DMS 273 (cell line): ENCODE measurements at regions not wholly inside any gene's neighbourhood (a gene's known extent, or its start where the extent isn't known, plus 50 kb on each side); places are given as distances from the start of the nearest gene placed in this dataset.
A peak's percentile ranks its signal among the peaks of the same experiment; 100 is the strongest.

Experiments
- DNase-seq: peaks from one replicate; lab custom pipeline; 2025; ENCODE audit not compliant: unreplicated experiment; lab: John Stamatoyannopoulos, UW

DNA sequence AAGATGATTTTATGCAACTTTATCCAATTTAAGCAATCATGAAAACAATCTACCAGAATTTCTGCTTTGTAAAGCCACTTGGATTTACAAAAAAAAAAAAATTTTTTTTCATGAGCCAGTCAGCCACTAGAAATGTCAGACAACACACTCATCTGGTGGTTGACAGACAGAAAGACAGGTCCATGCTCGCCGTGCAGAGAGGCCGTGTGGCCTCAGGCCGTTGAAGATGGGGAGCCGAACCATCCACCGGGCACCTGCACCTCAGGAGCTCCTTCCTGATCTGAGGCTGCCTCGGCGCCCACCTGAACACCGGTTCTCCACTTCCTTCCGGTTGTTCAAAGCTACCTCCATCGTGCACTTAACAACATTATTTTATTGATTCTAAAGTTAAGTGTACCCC, 138.0 kb upstream of the IRX4 start:
- no peak for DNase-seq

DNA sequence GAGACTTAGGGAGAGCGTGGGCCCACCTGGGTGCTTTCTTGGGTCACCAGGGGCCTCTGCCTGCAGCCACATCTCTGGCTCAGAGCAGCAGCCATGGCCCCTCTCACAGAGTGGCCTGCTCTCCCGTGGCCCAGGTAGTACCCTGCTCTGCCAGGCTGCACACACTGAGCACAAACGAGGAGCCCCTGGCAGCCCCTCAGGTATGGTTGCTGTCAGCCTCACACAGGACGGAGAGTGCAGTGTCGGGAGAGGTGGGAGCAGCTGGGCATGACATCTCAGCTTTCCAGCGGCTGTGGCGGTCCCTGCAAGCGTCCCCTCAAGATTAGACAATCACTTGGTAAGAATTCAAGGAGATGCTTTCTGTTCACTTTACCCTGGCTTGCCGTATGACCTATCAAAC, 137.0 kb upstream of the IRX4 start:
- no peak for DNase-seq

DNA sequence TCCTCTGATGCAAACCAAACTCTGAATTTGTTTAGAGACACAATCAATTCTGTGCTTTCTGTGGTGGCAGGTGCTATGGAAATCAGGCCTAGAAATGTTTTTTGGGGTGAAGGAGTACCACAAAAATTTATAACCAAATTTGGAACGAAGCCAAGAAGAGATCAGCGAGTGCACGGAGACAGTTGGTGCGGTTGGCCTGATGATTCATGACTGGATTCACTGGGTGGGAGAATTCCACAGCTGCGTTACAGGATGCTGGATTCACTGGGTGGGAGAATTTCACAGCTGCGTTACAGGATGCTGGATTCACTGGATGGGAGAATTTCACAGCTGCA, 135.6 kb upstream of the IRX4 start:
- no peak for DNase-seq

DNA sequence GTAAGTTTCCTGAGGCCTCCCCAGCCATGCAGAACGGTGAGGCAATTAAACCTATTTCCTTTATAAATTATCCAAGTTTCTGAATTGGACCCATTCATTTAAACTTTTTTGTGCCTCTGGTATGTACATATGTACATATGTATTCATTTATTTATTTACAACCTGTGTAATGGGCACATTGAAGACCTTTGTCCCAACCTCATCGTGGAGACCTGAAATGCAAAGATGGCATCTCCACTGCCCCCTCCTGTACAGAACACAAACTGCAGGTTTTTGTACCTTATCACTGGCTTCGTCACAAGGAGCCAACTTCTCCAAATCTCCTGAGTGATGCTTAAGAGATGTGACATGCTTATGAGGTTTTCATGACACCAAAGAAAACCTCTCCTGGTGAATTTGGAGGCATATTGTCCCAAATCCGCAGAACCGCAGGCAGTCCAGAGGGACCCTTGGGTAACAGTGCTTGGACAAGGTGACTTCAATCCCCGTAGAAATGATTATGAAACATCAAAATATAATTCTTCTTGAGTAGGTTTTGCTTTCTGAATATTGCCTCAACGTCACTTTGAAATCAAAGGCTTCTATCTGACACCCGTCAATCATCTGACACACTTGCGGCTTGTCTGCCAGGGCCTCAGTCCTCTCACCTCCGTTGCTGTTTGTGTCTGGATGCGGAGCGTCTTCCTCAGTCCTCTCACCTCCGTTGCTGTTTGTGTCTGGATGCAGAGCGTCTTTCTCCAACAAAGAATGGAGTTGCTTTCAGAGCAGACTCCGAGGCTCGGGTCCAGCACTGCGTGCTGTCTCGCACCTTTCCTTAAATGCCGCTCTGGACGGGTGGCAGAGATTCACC, 135.0 kb upstream of the IRX4 start:
- DNase-seq = peak; percentile 46

DNA sequence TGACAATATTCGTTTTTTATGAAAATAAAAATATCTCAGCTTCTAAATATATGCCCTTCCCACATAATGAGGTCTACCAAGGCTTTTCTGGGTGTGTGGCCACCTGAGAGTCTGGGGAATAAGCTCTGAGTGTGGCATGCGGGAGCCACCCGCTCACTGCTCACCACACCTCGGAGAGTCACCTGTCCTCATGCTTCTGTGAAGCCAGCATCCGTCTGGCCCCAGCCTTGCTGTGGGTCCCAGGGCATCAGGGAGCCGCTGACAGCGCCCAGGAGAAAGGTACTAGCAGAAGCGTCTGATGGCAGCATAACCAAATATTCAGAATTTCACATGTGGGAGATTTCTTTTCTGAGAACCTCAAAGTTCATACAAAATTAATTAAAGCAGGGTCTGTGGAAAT, 133.2 kb upstream of the IRX4 start:
- DNase-seq = no peak

DNA sequence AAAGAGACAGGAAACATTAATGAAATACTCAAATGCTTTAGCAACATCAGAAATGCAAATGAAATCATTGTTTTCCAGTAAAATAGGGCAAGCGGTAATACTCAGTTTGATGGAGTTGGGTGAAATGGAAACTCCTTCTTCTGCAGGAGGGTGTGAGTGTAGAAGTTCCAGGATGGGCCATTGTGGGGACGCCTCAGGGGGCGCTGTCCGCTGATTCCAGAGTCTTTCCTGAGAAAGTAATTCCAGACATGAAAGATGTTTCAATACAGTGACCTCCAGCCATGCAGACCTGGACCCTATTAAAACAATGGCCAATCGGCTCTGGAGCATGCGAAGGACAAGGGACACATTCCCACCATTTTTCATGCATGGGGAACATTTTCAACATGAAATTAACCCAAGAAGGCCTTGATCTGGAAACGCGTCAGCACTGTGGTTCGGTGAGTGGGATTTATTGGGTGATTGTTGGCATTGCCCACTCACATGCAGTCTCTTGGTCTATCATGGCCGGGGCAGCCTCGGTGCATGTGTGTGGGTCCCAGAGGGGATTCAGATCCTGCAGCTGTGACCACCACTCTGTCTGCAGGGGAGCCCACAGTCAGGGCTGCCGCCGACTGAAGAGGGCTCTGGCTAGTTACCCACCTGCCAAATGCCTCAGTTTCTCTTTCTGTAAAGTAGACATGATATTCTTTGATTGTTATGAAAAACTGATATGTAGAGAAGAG, 132.6 kb upstream of the IRX4 start:
- DNase-seq = no peak

DNA sequence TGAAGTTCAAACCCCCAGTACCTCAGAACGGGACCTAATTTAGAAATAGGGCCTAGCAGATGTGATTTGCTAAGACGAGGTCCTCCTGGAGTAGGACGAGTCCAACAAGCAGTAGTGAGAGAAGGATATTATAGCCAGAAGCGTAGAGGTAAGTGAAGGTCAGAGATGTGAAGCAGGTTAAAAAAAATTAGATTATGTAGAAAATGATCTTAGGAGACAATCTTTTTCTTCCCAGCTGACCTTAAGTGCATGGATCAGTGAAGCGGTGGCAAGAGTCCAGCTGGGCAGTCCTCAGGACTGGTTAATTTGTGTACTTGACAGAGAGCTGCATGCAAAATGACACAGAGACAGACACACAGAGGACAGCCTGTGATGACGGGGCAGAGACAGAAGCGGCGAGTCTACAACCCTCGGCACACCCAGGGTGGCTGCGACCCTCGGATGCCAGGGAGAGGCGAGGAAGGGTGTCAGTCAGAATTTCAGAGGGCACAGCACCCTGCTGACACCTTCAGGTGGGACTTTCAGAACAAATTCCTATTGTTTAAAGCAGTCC, 131.4 kb upstream of the IRX4 start:
- DNase-seq = no peak

DNA sequence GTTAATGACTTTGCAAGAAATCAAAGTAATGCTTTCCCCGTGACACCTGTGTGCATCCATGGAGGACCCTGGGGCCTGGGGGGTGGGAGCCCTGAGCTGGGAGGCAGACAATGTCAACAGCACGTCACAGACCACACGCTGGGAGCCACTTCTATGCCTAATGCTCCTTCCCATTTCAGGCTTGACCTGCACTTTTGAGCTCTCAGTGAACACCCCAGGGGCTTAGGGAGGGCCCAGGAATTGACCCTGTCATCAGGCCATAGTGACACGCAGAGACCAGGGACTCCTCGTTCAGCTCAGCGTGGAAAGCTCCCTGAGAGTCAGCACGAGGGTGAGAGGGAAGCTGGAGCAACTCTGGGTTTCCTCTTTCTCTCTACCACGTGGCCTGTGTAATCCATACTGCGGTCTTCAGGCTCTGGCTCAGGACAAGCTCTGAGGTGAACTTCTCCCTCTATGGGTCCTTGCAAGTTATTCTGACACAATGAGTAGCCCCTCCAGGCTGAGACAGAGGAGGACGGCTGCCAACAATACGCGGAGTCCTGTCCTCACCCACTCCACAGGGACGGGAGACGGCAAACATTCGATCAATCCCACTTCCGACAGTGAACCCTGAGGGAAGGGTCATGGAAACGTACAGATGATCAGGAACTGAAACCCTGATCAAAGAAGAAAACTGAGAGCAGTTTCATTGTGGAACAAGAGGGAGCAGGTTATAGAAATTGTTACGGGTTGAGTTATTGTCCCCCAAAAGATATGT, 130.8 kb upstream of the IRX4 start:
- no peak for DNase-seq

DNA sequence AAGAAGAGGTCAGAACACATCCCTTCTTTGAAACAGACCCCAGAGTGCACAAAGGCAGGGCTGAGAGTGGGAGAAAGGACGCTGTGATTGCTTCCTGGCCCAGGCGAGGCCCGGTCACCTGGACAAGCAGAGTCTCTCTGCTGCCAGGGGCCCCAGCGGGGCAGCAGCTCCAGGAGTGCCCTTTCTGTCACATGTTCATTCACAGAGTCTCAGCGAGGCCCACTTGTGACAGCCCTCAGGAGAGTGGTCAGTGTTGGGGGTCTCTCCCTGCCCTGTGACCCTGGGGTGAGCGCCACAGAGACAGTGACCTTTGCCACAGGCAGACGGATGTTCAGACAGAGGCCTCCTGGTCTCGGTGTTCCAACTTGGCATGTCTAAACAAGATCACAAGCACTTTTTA, 130.2 kb upstream of the IRX4 start:
- DNase-seq = no peak

DNA sequence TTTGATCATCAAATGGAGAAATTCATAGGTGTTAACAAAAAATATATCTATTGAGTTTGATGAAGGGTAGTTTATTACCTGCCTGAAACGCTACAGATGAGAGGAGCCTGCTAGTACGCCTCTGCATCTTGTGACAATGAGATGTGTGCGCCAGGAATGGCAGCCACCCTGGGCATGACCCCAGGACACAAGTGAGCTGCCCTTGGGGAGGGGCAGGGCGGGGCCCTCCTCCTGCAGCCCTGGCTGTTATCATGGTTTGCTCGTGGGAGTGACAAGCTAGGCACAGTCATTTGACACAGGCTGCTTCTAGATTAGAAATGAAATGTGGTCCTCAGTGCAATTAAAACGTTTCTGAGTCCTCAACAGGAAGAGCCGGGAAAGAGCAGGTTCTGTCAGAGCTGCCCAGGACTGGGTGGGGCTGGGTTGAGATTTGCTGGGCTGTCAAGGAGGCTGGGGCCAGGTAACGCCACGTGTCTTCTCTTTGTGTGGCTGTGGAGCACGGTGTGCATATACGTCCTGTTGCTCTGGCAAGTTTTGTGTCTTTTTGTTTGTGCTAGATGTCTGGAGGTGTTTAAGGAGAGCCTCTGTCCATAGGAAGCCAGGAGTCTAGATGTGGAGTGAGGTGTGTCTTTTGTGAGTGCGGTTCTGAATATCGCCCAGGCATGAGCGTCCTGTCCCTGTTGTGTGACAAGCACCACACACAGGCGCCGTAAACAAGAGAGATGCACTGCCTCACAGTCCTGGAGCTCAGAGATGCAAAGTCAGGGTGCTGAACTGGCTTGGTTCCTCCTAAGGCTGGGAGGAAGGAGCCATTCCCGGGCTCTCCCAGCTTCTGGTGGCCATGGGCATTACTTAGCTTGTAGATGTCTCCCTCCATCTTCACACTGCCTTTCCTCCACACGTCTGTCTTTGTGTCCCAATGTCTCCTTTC, 129.0 kb upstream of the IRX4 start:
- DNase-seq = no peak

DNA sequence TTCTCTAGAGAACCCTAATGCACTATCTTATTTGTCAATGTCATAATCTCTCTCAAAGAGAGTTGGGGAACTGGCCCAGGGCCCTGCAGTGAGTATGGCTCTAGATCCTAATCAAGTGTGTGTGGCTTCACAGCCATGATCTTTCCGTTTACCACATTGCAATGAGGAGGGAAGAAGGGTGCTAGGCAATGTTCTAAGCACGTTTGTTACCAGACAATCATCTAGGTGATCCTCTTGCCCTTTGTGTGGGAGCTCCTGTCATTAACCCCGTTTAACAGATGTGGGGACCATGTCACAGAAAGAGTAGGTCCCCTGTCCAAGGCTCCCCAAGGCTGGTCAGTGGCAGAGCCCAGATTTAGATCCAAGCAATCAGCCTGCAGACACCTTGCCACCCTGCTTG, 128.2 kb upstream of the IRX4 start:
- DNase-seq = no peak

DNA sequence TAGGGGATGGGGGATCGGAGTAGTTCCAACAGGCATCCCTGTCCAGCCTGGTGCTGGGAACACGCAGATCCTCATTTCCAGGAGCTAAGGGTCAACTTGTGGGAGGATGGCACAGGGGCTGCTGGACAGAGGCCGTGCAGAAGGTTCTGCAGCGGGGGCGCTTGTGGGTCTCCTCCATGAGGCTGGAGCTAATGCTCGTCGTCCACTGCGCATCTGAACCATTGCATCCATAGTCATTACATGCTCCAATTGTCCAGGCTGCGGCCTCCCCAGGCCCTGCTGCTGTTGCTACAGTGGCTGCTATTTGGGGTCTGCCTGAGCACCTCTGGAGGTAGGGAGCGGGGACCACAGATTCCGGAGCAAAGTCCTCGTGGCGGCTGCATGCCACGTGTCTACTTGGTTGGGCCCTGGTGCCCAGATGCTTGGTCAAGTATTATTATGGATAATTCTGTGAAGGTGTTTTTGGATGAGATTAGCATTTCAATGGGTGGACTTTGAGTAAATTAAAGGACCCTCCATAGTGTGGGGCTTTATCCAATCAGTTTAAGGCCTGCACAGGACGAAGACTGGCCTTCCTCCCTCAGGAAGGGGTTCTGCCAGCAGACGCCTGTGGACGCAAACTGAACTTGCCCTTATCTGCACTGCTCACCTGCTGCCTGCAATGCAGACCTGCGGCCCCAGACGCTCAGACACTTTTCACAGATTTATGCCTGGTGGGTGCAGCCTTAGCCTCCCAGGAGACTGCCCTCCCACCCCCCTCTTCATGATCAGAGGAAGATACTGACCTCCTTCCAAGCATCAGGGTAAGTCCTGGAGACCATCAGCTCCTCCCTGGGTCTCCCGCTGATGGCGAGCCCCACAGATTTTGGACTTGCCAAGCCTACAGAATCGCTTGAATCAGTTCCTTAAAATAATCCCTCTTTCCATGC, 127.5 kb upstream of the IRX4 start:
- DNase-seq = no peak

DNA sequence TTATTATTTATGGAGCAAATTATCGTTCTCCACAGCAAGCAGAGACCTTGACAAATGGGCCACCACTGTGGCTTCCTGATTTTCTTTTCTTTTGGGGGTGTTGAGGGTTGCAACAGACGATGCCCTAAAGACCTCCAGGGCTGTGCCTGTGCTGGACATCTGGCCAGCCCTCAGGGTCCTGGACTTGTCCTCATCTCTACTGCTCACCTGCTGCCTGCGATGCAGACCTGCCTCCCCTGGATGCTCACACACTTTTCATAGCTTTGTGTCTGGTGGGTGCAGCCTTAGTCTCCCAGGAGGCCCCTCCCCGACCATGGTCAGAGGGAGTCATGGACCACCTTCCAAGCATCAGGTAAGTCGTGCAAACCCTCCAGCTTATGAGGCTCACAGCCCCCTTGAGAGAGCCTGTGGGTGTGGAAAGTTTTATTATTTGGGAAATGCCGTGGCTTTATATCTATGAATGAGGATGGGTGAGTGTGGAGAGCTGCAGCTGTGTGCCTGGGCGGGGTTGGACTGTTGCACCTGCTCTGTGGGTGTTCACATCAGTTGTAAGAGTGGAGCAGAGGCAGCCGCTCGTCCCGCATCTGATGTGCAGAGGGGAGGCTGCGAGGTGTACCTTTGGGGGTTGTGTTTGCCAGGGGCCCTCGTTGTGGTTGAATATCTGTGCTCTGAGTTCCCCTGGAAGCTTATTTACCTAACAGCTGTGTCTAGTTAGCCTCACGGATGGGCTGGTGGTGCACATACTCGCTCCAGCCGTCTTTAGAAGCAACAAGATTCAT, 126.3 kb upstream of the IRX4 start:
- DNase-seq = no peak

DNA sequence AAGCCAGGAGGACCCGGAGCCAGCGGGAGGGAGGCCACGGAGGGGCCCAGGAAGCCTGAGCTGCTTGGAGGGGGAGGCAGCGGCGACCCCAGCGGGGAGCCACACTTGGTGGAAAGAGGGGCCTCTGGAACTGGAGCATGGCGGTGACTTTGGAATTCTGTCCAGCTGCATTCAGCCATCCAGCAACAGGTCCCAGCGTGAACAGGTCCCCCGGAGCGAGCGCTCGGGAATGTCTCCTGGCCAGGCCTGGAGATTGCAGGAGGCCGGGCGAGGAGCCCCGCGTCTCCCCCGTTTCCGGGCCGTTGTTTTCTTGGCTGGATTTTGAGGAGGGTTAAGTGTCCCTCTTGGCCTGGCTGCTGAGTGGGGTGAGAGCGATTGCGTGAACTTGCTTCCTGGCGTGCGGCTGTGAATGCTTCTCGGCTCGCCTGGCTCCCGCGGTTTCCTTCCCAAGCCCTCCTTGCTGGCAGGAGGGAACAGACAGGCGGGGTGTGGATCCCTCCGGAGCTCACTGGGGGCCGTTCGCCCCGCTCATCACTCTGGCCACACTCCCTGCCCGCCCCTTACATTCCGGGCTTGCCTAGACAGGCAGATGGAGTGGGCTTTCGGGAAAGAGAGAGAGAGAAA, 125.3 kb upstream of the IRX4 start:
- no peak for DNase-seq

DNA sequence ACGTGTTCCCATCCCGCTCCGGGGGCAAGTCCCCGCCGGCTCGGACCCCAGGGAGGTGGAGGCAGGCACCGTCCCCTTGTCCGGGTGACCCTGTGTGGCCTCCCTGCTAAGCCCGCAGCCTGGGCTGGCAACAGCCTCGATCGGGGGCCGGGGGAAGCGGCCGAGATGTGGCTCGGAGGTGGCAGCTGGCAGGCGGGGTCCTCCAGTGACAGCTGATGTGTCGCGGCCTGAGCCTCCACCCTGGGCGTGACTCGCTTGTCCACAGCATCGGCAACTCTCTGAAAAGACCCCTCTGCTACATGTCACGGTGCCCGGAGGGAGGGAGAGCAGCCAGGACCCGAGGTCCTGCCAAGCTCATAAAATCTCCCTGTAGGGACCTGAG, 124.8 kb upstream of the IRX4 start:
- no peak for DNase-seq

DNA sequence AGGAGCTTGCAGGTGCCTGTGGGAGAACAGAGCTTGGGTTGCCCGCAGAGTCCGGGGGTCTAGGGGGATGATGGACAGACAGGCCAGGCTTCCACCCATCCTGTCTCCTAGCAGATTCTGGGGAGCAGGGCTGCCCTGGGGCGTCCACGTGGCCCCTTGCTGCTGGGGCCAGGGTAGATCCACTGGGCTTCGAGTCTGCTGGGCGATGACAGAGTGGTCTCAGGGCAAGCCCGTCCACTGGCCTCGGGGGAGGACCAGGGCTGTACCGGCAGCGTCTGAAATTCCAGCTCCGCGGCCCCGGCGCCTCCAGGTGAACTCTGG, 124.2 kb upstream of the IRX4 start:
- no peak for DNase-seq

DNA sequence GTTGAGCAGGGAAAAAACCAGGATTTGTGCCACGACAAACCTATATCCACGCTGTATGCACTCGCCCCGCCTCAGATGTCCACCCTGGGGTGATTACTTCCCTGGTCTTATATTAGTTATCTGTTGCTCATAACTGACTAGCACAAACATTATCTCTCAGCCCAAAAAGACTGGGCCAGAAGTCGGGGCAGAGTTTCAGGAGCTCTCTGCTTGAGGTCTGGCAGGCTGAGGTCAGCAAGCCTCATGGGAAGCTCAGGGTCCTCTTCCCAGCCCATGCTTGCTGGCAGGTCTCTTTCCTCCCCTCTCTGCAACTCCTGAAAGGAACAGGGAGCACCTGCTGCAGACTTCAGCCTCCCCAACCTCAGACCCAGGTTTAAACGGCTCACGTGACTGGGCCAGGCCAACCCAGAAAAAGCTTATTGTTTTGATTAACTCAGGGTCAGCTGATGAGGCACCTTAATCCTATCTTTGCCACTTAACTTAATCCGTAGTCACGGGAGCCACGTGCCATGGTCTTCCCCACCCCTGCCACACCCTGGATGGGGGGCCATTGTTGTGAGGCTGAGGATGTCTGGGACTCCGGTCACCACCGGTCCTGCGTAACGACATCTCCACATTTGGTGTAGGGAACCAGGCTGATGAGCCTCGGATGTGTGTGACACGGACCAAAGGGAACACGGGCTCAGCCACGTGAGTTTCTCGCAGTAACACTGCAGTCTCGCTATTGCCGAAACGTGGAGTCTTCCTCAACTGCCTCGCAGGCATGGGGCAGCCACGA, 123.7 kb upstream of the IRX4 start:
- DNase-seq = no peak
